ENCODE measurements at regions not wholly inside any gene's neighbourhood (a gene's known extent, or its start where the extent isn't known, plus 50 kb on each side); places are given as distances from the start of the nearest gene placed in this dataset.
"Not testable (repeated sequence)": the region's sequence is repeated elsewhere in the genome, so short reads cannot be mapped to it uniquely, and the experiment has no call there.

GRCh38 chr12:13433768-13434167 lies 237.2 kb downstream of the EMP1 start:
- no peak for DNase-seq

- no peak for DNase-seq
These were observed 234.5 kb downstream of the EMP1 start for GRCh38 chr12:13431041-13431440.

DNA sequence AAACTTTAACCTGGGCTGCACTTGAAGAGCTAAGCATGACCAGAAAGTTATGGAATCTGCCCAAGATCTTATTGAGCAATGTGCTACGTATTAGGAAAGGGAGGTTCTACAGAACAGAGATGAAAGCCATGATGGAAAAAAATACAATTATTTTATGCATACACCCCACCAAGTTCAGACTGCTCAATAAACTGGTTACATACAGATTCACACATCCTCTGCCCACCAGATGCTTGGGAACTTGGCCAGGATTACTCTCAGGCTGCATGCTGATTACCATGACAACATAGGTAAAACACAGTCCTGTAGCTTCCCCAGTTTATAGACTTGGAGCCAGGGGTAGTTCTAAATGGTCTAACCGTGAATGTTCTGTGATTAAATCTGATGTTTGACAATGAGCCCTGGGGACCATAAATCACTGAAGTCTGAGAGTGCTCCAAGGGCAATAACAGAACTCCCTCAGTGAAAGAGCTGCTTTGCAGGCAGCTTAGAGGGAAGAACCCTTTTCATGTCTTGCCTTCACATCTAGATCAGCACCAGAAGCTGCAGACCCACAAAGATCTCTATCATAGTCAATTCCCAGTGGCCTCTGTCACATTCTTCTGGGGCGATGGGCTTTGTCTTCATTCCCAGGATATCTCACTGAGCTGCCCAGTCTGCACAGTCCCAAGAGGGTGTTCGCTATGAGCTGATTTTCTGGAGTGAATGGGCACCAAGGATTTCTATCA lies 232.2 kb downstream of the EMP1 start:
- DNase-seq, result no peak

DNA sequence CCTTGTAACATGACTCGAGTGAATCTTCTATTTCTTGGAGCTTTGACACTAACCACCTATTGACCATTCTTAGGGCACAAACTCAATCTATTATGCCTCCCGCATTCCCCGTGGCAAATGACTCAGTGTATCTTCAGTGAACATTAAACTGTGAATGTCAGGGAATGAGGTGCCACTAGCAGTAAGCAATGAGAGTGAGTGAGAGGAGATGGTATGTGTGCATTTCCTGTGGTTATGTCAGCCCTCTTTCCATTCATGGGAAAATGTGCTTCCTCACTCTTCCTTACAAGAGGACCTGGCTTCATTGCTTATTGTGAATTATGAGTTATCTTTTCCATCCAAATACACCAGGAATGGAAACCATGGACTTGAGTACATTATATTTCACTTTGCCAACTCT lies 229.2 kb downstream of the EMP1 start:
- DNase-seq, result no peak

DNA sequence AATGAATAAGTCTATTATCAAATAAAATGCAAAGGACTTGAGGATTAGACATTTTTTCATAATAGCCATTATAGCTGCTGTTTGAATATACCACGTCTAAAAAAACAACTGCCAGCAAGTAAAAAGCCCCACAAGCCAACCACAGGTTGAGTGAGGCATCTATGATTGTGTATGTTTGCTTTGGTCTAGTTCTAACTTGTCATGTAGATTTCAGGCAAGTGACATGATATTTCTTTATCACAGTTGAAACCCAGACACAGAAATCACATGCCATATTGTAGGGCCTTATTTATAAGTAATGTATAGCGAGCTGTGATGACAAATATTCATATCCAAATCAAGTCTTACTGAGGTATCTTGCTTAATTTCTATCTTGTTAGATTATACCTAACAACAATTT lies 225.8 kb downstream of the EMP1 start:
- no peak for DNase-seq

DNA sequence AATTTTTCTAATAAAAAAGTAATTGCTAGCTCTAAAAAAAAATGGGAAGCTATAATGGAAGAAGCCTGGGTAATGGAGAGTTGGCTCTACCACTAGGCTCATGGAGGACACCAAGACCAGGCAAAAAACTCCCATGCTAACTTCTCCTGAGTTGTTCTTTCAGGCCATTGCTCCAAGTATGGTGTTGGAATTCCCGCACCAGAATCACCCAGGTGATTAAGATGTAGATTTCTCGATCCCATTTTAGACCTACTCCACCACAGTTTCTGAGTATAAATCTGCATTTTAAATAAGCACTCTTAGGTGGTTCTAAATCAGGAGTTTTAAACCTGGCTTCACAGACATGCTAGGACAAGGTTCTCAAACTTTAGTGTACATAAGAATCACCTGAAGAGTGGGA lies 221.0 kb downstream of the EMP1 start:
- no peak for DNase-seq

DNA sequence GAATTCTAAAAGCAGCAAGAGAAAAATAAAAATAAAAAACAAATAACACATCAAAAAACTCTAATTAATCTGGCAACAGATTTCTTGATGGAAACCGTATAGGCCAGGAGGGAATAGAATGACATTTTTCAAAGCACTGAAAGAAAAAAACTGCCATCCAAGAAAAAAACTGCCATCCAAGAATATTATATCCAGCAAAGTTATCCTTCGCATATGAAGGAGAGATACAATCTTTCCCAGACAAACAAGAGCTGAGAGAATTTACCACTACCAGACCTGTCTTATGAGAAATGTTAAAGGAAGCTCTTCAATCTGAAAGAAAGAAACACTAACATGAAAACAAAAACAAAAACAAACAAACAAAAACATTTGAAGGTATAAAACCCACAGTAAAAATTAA lies 214.8 kb downstream of the EMP1 start:
- DNase-seq, result no peak

DNA sequence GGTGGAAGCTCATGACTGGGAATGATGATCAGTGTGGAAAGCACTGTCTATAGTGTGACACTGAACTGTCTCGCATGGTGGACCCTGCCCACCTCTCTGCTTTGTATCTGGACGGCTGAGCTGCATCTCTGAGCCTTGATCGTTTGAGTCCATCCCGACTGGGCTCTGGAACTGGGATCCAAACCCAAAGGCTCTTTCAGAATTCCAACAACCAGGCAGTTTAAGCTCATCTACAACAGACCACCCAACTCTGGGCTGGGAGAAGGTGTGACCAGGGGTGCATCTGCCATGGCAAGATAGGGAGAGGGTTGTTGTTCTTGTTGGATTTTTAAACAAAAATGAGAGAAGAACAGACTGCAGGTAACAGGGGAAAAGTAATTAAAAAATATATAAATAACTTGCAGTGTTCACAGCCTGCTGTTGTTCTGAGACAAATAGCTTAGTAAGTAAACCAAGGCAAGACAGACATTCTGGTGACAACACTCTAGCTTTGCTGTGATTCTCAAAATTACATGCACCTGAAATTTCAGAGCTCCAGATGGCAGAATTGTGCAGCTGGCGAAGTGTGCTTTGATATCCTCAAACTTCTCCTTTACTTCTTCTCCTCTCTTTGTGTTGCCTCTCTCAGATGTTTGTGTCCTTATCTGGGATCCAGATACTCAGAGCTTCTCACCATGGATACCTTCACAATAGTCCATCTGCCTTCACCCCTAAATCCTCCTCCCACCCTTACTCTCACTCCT lies 209.6 kb downstream of the EMP1 start:
- no peak for DNase-seq

- DNase-seq, result no peak
These were observed 208.3 kb downstream of the EMP1 start for GRCh38 chr12:13404631-13405473.

- no peak for DNase-seq
These were observed 207.6 kb downstream of the EMP1 start for GRCh38 chr12:13404111-13404628.

GRCh38 chr12:13391375-13391774 lies 194.8 kb downstream of the EMP1 start:
- DNase-seq, result not testable (repeated sequence)

DNA sequence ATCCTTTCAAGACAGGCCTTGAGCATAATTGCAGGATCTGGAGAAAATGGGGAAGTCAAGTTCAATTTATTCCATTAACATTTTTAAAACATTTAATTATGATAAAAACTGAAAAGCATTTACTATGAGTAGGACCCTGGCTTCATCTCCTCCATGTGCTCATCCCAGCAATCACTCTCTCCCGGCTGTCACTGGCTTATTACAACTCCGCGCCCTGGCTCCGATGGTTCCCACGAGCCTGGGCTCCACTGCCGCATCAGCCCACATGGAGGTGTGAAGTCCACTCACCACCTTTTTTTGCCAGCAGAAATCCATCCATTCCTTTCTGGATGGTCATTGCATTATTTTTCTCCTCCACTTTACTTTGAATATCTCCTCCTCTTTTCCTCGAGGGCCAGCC lies 194.4 kb downstream of the EMP1 start:
- no peak for DNase-seq

- DNase-seq, result no peak
These were observed 193.9 kb downstream of the EMP1 start for GRCh38 chr12:13390381-13390861.

- DNase-seq, result no peak
These were observed 190.6 kb downstream of the EMP1 start for GRCh38 chr12:13387101-13387500.

DNA sequence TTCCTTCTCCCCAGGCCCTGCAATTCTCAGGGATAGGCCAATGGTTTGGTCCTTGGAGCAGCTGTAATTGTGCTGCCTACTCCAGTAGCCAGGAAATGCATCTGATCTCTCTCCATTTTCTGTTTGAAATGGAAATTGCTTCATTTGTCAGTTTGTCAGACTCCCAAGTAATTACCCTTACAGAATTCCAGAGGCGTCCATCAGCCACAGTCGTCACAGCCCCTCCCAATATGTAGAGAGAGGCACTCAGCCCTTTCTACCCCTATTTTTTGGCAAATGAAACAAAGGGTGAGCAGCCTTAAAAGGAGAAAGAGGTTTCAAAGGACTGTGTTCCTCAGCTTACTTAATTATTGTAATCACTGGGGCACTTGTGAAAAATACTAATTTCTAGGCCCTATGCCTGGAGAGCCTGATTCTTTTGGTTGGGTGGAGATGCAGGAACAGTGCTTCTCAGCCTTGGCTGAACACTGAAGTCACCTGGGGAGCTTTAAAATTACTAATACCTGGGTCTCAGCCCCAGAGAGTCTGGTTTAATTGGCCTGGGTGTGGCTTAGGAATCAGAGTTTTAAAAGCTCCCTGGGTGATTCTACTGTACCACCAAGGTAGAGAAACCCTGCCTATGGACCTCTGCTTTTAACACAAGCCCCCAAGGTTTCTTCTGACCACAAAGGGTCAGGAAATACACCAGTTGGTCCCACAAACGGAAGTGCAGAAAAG lies 190.0 kb downstream of the EMP1 start:
- DNase-seq, result no peak

- DNase-seq, result no peak
These were observed 186.9 kb downstream of the EMP1 start for GRCh38 chr12:13383379-13383778.

GRCh38 chr12:13380297-13380696 lies 183.8 kb downstream of the EMP1 start:
- no peak for DNase-seq

DNA sequence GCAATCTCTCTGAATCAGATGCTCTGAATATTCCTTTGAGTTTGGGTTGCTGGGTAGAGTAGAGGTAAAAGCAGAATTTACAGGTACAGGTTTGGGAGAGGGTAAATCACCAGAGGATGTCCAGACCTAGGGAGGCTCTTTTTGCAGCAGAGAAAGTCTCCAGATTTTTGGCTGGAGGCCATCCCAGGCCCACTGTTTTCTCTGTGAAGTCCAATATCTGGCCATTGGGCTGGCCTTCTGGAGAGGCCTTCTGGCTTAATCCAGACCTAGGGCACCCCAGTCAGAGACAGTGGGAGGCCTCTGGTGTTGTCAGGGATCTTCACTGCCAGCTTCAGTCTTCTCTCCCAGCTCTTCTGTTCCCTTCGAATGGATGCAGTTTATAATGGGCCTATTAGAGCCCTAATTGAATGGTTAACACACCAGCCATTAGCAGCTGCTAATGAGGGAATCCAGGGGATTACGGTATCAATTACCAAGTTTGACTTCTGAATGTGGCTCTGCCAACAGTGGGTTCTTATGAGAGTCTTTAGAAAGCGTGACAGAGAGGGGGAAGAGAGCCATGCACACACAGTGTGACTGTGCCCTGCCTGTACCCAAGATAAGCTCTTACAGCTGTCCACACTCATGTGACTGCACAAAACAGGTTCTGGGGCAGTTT lies 183.1 kb downstream of the EMP1 start:
- DNase-seq, result no peak

- no peak for DNase-seq
These were observed 181.2 kb downstream of the EMP1 start for GRCh38 chr12:13377698-13378097.

DNA sequence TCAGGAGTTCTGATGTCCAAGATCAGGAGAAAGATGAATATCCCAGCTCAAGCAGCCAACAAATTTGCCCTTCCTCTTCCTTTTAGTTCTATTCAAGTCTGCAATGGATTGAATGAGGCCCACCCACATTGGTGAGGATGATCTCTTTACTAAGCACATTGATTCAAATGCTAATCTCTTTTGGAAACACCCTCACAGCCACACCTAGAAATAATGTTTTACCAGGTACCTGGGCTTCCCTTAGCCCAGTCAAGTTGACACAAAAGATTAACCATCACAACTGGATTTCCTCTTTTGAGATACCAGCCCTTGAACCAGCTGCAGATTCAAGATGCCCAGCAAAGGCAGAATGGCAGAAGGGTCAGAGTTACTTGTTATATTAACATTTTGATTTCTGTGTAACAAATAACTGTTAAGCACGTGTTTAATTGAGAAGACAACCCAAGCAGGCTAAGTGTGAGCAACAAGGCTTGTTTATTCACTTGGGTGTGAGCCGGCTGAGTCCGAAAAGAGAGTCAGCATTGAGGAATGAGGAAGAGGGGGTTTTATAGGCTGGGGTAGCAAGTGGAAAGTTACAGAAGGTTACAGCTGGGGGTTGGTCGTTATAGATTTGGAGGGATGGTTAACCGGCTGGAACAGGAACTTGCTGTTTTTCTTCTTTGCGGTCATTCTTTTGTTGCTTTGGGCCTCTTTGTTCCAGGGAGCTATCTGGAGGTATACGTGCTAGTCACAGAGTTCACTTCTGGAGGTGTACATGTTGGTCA lies 180.3 kb downstream of the EMP1 start:
- no peak for DNase-seq

Data from central memory CD4-positive, alpha-beta T cell (primary cell).